NT2/D1 (cell line): ENCODE measurements at regions not wholly inside any gene's neighbourhood (a gene's known extent, or its start where the extent isn't known, plus 50 kb on each side); places are given as distances from the start of the nearest gene placed in this dataset.
"Not testable (repeated sequence)": the region's sequence is repeated elsewhere in the genome, so short reads cannot be mapped to it uniquely, and the experiment has no call there.

Experiments
- DNase-seq: peaks from one replicate; pipeline ENCODE4 v3.0.0-alpha.2; 2011; ENCODE audit warnings: low read depth, low spot score
- H3K27me3 ChIP-seq: 2 replicates; pipeline ENCODE4 v1.6.0; 2011; ENCODE audit warnings: mild to moderate bottlenecking; ENCODE audit not compliant: insufficient read length, insufficient read depth
- H3K36me3 ChIP-seq: 2 replicates; pipeline ENCODE4 v1.6.1; 2011; ENCODE audit warnings: mild to moderate bottlenecking, low read length, mixed read lengths; ENCODE audit not compliant: insufficient read depth, insufficient read length
- H3K4me1 ChIP-seq: 2 replicates; pipeline ENCODE4 v1.5.1; 2011; ENCODE audit not compliant: insufficient read depth, insufficient read length
- H3K4me3 ChIP-seq: 2 replicates; pipeline ENCODE4 v1.5.1; 2011; ENCODE audit warnings: low read depth; ENCODE audit not compliant: insufficient read length
- H3K9ac ChIP-seq: 2 replicates; pipeline ENCODE4 v1.6.0; 2011; ENCODE audit warnings: low read depth; ENCODE audit not compliant: insufficient read length
- H3K9me3 ChIP-seq: 2 replicates; pipeline ENCODE4 v1.5.1; 2011; ENCODE audit warnings: mild to moderate bottlenecking, low read length; ENCODE audit not compliant: insufficient read depth
- SUZ12 ChIP-seq: IDR thresholded peaks from 2 replicates; pipeline ENCODE4 v1.6.1; 2011; ENCODE audit not compliant: insufficient read length, insufficient read depth; ENCODE audit errors: extremely low read depth
- YY1 ChIP-seq: IDR thresholded peaks from 2 replicates; pipeline ENCODE4 v1.6.1; 2011; ENCODE audit not compliant: insufficient read length, insufficient read depth
- ZNF274 ChIP-seq: IDR thresholded peaks from 2 replicates; pipeline ENCODE4 v1.6.1; 2011; ENCODE audit warnings: mild to moderate bottlenecking, low read depth, low read length

GRCh38 chr15:25249236-25250010 lies 189.4 kb downstream of the UBE3A start:
- Histone ChIP-seq H3K36me3 (no peaks in the 10 kb centered on the region), H3K4me3 (no peak overlapping the region), H3K27me3 (no peaks in the 10 kb centered on the region), H3K9me3 (peaks cover 4% of the 10 kb centered on the region; the same call in 1 of the 2 replicates), H3K4me1 (no peaks in the 10 kb centered on the region), H3K9ac (no peak overlapping the region)
- TF ChIP-seq SUZ12 (no peak), YY1 (no peak), ZNF274 (no peak)
- DNase-seq = no peak

- Histone ChIP-seq H3K36me3 (no peaks in the 10 kb centered on the region), H3K4me3 (no peak overlapping the region), H3K9me3 (peaks cover 11% of the 10 kb centered on the region; the same call in 1 of the 2 replicates), H3K27me3 (no peaks in the 10 kb centered on the region), H3K4me1 (no peaks in the 10 kb centered on the region), H3K9ac (no peak overlapping the region)
- no peak for TF ChIP-seq SUZ12
- TF ChIP-seq YY1 = no peak
- DNase-seq = no peak
Measured at GRCh38 chr15:25250011-25250596, 188.7 kb downstream of the UBE3A start.

GRCh38 chr15:25250906-25251622 lies 187.8 kb downstream of the UBE3A start:
- TF ChIP-seq YY1 (no peak), ZNF274 (no peak), SUZ12 (no peak)
- peaks cover 20% of the 10 kb centered on the region; the same call in 1 of the 2 replicates for H3K9me3 ChIP-seq
- H3K36me3 ChIP-seq = no peaks in the 10 kb centered on the region
- DNase-seq = no peak
- no peaks in the 10 kb centered on the region for H3K4me1 ChIP-seq
- no peak overlapping the region for H3K4me3 ChIP-seq
- H3K9ac ChIP-seq = no peak overlapping the region
- H3K27me3 ChIP-seq = no peaks in the 10 kb centered on the region

- Histone ChIP-seq H3K36me3 (no peaks in the 10 kb centered on the region), H3K4me3 (no peak overlapping the region), H3K9me3 (peaks cover 20% of the 10 kb centered on the region; the same call in 1 of the 2 replicates), H3K27me3 (no peaks in the 10 kb centered on the region), H3K9ac (no peak overlapping the region), H3K4me1 (no peaks in the 10 kb centered on the region)
- DNase-seq = no peak
- TF ChIP-seq SUZ12 = no peak
- no peak for TF ChIP-seq YY1
- no peak for TF ChIP-seq ZNF274
Measured at GRCh38 chr15:25251700-25252390, 187.0 kb downstream of the UBE3A start.

- H3K27me3 ChIP-seq, H3K9ac ChIP-seq, H3K4me1 ChIP-seq, H3K36me3 ChIP-seq, H3K4me3 ChIP-seq, DNase-seq: not testable (repeated sequence)
- H3K9me3 ChIP-seq = peaks cover 20% of the 10 kb centered on the region; the same call in 1 of the 2 replicates
Measured at GRCh38 chr15:25253048-25253973, 185.5 kb downstream of the UBE3A start.

- H3K9me3 ChIP-seq = no peaks in the 10 kb centered on the region
- no peaks in the 10 kb centered on the region for H3K36me3 ChIP-seq
- no peak for DNase-seq
- no peak overlapping the region for H3K9ac ChIP-seq
- TF ChIP-seq YY1 = no peak
- no peak for TF ChIP-seq ZNF274
- no peak for TF ChIP-seq SUZ12
- H3K4me3 ChIP-seq = no peak overlapping the region
- no peaks in the 10 kb centered on the region for H3K4me1 ChIP-seq
- no peaks in the 10 kb centered on the region for H3K27me3 ChIP-seq
Measured at GRCh38 chr15:25268166-25268565, 170.7 kb downstream of the UBE3A start.
